ENCODE measurements at regions not wholly inside any gene's neighbourhood (a gene's known extent, or its start where the extent isn't known, plus 50 kb on each side); places are given as distances from the start of the nearest gene placed in this dataset.
A peak's percentile ranks its signal among the peaks of the same experiment; 100 is the strongest.

DNA sequence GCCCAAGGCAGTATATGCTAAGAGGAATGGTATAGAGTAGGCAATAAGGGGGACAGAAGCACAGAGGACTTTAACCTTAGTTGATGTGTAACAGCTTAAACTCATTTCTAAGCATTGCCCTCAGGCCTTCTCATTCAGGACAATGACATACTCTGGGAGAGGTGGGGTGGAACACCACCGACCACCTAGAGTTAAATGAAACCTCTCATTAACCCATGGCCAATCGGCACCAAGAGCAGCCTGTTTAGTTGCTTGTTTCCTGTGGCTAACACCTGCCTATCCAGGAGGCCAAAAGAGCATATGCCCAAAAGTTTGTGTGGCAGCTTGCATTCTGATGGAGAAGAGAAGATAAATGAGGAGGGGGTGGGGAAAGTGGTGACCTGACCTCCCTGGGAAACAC is 50.0 kb downstream of the PABIR2 start:
- DNase-seq (ENCODE audit: low read depth): no peak

DNA sequence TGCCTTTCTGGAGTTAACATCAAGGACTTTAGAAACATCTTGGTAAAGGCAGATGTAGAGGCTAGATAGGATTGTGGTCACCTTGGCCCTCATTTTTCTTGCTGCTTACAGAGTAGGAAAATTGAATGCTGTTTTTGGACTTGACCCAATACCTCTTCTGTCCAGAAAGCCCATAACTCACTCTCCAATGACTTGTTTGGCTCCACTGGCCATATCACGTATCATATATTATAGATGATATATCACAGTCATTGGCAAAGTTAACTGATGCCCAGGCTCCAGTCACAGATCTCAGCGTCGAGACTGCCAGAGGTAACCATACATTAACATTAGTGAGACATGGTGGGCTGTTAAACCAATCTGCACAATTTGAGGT is 50.6 kb downstream of the PABIR2 start:
- no peak for DNase-seq (ENCODE audit: low read depth)

DNA sequence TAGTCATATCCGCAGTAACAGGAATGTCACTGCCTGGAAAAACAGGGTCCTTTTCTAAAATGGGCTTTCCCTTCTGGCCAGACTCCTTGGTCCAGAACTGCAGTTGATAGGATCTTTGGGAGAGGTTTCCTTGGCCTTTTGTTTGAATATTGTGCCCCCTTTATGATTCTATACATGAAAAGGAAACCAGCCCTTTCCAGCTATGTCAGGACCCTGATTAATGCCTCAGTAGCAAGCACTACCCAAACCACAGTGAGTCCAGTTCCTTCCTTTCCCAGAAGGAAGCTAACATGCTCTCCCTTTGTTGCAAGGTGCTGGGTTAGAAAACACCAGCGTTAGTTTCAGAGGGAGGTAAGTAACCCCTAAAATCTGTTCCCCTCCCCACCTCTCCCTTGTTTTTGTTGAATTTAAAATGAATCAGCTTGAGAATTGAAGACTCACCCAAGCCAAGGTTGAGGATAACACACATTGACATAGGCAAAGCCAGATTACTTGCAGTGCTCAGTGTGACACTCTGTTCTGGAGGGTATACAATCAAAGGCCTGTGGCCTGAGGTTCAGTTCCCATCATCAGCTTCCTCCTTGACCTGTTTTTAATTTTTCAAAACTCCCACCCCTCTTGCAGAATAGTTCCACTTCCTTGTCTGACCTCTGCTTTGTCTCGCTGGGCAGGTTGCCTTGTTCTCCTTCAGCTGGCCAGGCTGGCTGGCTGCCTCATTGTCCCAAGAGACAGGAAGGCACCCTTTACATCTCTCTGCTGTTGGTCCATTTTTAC is 51.2 kb downstream of the PABIR2 start:
- no peak for DNase-seq (ENCODE audit: low read depth)

DNA sequence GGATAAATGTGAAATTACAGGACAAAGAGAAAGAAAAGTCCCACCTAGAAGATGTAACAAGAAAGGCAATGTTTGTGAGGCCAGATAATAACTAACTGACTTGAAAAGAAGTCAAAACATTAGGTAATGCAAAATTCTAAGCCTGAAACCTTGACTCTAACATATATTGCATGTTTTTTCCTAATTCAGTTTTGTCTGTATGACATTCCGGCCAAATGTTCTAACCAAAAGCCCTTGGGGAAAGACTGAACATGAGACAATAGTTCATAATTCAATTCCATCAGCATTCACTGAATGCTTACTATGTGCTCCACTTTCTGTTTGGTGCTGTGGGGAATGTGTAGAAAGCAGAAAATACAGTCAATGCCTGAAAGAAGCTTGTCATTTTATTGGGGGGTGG is 53.9 kb downstream of the PABIR2 start:
- DNase-seq (ENCODE audit: low read depth): no peak

DNA sequence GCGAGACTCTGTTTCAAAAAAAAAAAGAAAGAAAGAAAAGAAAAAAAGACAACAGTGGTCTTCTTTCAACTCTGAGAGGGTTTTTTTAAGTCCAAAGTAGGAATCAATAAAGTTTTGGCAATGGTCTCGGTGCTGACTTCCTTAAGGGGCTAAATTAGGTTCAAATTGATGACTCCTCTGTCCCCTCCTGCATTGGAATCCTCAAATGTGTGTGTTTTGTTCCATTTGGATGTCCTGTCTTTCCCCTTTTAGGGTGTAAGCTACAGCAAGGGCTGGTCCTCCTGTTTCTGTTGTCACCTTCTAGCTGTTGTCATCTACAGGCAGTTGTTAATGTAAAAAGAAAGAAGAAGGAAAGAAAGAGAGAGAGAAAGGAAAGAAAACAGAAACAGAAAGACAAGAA is 54.4 kb downstream of the PABIR2 start:
- DNase-seq (ENCODE audit: low read depth): no peak

DNA sequence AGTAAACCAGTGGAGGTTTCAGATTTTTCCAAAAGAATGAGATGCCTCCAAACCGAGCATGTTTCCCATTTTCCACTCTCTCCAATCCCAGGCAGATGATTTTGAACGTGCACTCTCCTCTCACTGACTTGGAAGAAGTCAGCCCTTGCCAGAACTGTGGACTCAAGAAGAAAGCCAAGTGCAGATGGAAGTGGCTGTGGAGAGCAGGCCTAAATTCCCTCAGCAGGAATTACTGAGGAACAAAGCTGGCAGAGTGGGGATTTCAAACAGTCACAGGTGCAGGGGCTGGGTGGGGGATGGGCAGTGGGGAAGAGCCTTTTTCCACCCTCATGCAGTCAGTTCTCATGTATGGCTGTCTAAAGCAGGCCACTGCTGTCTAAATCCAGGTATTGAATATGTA is 55.3 kb downstream of the PABIR2 start:
- no peak for DNase-seq (ENCODE audit: low read depth)

DNA sequence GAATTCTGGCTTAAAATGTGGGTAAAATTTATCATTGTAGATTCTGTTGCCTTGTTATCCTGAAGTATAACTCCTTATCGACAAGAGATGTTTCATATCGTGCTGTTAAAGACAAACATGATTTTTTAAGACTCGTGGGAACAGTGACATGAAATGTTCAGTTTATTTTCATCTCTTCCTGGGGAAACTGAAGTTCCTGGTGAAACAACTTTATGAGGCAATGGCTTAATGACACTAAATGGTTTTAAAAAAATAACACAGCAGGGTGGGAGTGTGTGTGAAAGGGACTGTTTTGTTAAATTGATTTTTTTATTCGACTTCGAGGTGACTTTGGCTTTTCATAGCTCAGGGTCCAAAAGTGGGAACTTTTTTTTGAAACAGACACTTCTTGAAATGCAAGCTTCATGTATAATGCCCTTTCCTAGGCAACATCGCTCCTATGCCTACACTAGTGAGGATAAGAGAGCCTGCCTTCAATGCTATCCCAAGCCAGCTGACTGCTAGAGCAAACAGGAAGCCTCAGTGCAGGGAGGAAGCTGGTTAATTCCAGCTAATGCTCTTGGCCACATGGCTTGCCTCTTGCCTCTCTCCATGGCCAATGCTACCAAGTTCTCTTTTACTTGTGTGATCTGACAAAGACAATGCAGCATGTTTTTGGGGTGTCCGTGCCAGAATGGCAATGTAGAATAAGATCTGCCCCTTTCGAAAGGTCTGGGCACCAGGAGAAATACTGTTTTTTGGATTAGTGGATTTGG is 57.8 kb downstream of the PABIR2 start:
- no peak for DNase-seq (ENCODE audit: low read depth)

DNA sequence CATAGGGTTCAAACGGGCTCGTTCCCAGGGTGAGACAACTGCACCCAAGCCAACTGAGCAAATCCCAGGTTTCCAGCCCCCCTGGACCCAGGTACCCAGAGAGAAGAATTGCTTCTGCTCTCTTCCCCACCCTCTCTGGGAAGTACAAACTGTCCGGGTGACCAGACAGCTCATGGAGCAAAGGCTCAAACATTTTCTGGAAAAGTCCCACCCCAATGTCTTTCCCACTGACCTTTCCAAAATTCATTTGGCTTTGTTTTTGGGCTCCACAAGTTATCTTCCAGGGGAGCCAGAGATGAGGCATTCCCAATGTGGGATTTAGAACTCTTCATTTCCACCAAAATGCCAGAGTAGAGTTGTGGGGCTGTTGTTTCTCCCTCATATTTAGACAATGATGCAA is 58.6 kb downstream of the PABIR2 start:
- no peak for DNase-seq (ENCODE audit: low read depth)

DNA sequence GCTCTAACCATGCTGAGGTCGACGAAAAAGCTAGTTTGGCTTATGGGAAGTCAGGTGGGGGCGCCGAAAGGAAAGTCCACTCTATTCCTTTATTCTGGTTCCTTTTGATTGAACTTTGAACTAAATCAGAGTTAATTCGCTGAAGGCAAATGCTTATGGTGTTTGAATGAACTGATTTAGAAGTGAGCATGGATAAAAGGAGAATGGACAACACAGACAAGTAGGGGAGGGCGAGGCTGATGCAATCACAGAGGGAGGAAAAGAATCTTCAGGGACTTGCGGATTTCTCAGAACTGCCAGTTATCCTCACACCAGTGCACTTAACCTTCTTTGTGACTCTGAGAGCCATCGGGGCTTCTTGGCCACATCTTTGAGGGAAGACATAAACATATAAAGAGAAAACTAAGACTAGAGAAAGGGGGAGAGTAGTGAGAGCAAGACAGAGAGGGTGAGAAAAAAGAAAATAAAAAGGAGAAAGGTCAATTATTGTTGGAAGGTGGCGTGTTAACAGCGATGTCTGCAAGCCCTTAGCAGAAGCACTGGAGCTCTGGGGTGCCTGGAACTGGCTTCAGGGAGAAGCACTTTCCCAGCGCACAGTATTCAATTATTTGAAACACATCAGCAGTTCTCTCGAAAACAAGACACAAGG is 59.2 kb downstream of the PABIR2 start:
- no peak for DNase-seq (ENCODE audit: low read depth)

DNA sequence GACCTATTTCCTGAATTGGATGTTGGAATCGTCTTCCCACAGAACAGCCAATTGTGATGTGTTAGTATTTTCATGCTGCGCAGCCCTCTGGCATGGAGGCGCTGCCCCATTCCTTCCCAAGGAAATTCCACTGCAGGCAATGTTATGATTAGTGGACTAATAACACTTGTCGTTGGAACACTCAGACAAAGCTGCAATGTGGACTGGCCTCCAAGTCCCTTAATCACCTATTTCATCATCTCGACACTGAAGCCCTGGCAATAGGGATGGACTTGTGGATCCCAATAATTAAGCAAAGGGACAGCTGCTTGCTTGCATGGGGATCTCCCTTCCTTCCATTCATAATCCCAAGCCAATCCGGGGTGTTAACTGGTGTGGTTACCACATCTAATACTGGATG is 59.9 kb downstream of the PABIR2 start:
- DNase-seq (ENCODE audit: low read depth): peak; percentile 35

DNA sequence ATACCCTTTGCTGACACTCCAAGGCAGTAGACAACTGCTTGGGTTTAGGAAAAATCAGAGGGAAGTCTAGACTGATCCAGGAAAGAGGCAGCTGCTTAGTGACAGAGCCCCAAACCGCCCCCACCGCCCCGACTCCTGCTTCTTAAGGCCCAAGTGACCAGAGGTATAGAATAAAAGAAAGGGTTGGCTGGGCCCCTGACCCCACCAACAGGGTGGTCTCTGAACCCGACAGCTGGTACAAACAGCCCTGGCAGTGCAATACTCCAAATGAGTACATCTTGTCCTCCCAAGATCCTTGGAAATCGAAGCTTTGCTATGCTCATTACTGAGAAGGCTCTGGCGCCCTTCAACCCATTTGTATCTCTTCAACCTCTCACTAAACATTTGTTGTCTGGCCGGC is 60.6 kb downstream of the PABIR2 start:
- DNase-seq (ENCODE audit: low read depth): no peak

DNA sequence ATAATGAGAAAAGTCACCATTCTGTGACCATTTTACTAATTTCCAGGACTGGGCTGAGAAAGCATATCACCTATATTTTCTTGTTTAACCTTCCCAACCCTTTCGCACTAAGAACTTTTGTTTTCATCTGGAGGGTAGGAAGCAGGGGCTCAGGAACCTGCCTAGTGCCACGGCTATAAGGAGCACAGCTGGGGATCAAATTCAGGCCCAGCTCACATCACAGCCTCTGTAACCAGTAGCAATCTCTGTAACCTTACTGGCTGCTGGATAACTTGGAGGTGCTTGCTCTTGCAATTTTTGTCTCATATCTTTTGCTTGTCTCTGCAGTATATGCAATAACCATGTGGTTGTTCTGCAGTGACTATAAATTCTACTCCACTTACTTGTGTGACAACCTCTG is 62.0 kb downstream of the PABIR2 start:
- no peak for DNase-seq (ENCODE audit: low read depth)

DNA sequence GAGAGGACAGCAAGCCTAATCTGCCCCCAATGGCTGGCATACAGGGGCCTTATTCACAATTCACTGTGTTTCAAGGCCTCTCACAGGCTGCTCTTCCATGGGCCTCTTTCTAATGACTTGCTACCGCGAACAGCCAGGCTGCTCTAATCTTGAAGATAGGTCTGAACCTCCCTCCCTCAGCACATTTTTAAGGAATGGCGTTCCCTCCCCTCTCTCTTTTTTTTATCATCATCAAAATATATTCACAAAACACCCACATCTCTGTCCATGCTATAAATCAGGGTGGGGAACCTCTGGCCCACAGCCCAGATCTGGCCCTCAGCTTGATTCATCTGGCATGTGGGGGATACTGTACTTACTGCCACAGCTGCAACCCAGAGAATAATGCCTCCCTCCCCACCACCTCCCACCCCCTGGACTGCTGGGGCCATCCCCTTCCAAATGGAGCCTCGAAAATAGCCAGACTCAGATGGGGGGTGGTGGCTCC is 62.5 kb downstream of the PABIR2 start:
- DNase-seq (ENCODE audit: low read depth): no peak

DNA sequence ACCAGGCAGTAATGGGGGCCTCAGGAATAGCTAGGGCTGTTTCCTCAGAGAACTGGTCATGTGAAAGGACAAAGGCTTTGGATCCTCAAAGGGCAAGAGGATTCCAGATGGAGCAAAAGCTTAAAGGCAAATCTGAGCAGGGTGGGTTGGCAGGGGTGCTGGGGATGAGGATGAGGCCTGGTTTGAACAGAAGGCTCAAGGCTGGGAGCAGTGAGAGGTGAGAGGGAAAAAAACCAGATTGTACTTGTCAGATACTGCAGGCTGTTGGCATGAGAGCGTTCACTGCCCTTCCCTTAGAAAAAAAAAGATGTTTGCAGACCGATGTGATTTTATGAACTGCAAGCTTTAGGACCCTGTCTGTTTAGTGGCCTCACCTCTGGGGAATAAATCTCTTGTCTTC is 63.4 kb downstream of the PABIR2 start:
- no peak for DNase-seq (ENCODE audit: low read depth)

DNA sequence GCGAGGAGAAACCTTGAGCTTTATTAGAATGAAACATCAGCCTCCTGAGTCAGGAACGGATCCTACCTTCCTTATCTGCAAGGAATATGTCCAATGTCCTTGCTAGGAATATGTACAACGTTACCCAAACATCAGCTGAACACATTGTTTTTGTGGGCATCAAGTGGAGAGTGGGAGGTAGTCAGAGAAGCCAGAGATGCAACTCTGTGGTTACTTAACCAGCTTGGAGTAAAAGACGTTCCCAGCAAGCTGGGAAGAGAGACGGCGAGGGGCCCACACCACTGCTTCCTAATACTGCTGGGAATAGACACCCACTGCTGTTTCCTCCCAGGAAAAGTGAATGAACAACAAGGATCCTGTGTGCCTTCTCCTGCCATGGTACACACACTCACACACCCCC is 64.3 kb downstream of the PABIR2 start:
- no peak for DNase-seq (ENCODE audit: low read depth)

DNA sequence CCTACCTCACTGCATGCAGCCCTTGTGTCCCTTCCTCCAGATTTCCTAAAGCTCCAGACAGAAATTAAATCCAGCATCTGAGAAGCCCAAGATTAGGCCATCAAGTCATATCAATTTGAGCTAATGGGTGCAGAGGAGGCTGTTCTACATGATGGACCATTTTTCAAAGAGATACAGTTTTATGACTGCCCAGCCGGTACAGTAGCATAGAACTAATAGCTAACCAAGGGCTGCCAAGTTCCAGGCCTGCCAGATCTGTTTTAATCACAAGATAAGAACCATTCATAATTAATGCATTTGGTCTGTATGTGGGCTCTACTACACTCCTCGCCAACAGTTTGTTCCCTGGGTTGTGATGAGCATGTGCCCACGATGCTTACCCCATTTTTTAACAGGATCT is 64.9 kb downstream of the PABIR2 start:
- no peak for DNase-seq (ENCODE audit: low read depth)

DNA sequence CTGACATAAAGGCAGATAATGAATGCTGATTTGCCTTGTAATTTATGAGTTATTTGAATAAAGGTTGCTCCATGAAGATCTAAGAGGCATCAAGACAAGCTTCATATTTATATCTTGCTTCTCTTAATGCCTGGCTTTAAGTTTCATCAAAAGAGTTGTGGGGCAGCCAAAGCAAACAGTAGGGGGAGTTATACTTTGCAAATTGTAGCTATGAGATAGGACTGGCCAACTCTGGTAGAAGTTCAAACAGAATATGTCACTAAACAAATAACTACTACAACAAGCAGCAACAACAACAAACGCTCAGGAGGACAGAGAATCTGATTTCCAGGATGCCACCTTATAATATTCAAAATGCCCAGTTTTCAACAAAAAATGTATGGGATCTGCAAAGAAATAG is 69.1 kb upstream of the PLAC1 start:
- DNase-seq (ENCODE audit: low read depth): no peak

DNA sequence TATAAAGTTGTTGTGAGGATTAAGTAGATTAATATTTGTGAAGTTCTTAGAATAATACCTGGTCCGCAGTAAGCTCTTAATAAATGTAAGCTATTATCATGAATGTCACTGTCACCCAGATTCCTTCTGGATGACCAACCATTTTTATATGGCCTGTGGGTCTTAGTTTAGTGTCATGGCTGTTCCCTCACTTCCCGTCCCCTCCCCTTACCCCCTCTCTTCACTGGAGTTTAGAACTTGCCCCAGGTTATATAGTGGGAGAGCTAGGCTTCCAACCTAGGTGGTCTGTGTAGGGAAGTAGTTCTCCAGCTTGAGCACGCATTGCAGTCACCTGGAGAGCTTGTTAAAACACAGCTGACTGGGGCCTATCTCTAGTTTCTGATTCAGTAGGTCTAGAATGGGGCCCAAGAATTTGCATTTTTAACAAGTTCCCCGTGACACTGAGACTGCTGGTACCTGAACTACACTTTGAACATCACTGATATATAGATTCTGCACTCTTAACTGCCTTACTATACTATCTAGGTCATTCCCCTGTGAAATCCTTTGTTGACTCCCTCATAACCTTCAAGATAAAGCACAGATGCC is 66.9 kb upstream of the PLAC1 start:
- no peak for DNase-seq (ENCODE audit: low read depth)

DNA sequence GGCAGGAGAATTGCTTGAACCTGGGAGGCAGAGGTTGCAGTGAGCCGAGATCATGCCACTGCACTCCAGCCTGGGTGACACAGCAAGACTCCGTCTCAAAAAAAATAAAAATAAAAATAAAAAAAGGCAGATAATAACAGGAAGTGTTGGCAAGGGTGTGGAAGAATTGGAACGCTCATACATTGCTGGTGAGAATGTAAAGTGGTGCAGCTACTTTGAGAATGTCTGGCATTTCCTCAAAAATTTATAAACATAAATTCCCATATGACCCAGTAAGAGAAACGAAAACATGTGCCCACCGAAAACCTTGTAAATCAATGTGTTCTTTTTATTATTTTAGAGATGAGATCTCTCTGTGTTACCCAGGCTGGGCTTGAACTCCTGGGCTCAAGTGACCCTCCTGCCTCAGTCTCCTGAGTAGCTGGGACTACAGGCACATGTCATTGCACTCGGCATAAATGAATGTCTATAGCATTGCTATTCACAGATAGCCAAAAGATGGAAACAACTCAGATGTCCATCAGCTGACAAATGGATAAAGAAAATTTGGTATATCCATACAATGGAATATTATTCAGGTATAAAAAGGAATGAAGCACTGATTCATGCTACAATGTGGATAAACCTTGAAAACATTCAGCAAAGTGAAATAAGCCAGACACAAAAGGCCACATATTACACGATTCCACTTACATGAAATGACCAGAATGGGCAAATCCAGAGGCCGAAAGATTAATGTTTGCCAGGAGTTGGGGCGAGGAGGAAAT is 63.7 kb upstream of the PLAC1 start:
- DNase-seq (ENCODE audit: low read depth): no peak

DNA sequence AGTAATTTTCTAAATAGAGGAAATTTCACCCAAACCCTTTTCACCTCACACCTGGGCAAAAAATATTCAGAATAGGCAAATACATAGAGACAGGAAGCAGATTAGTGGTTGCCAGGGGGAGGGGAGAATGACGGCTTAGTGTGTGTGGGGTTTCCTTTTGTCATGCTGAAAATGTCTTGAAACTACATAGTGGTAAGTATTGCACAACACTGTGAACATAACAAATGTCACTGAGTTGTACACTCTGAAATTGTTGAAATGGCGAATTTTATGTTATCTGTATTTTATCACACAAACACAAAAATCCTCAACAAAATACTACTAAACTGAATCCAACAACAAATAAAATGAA is 60.7 kb upstream of the PLAC1 start:
- no peak for DNase-seq (ENCODE audit: low read depth)

DNA sequence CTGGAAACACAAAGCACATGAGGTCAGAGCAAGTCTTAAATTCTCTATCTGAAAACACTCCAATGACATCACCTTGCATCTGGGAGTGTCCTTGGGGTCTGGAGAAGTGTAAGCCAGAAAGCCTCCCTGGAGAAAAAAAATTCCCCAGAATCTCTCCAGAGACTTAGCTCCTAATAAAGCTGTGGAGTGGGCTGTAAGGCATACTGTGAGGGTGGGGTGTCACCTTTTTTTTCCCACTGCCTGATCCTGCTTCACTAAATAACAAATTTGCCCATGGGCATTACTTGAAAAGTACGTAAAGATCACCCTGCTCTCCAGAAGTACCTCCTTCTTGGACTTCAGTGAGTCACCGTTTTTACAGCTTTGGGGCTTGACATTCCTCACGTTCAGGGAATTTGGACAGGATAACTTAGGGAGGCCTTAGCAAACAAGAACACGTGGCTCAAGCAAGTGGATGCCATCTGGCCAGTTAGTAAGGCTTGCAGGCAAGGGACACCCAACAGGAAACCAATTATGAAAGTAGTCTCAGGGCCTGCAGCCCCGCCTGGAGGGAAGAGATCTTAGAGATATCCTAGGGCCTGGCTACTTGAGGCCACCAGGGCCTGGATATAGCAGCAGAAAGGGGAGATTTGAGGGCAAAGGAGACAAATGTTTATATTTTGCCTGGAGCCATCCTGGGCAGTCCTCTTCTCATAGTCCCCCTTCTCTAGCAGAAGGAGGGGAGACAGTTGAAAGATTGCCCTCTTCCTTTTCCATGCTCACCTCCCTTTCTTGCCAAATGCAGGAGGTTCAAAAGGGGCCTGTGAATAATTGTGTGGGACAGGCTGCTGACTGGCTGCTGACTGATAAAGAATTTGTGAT is 60.1 kb upstream of the PLAC1 start:
- peak; percentile 98 for DNase-seq (ENCODE audit: low read depth)
